Ascending aorta (tissue), 2 donors: ENCODE measurements at regions not wholly inside any gene's neighbourhood (a gene's known extent, or its start where the extent isn't known, plus 50 kb on each side); places are given as distances from the start of the nearest gene placed in this dataset.

Experiments
- DNase-seq, 2 donors: peaks; one replicate each; pipeline ENCODE4 v3.0.0-alpha.2; 2019; ENCODE audit warnings: low spot score in 2 of 2
- H3K27ac ChIP-seq, 2 donors: fragments of 200-600 bp; sonication (generic); one replicate each; pipeline ENCODE4 v1.5.1; 2016 to 2017; ENCODE audit warnings: mild to moderate bottlenecking in 1 of 2
- H3K27me3 ChIP-seq: fragments of 200-600 bp; sonication (generic); one replicate; pipeline ENCODE4 v1.5.1; 2017
- H3K36me3 ChIP-seq, 2 donors: fragments of 200-600 bp; sonication (generic); one replicate each; pipeline ENCODE4 v1.5.1; 2016
- H3K4me1 ChIP-seq, 2 donors: fragments of 200-600 bp; sonication (generic); one replicate each; pipeline ENCODE4 v1.5.1; 2016 to 2017; ENCODE audit warnings: mild to moderate bottlenecking in 1 of 2
- H3K4me3 ChIP-seq, 2 donors: fragments of 200-600 bp; sonication (generic); one replicate each; pipeline ENCODE4 v1.5.1; 2016 to 2017; ENCODE audit warnings: mild to moderate bottlenecking in 1 of 2
- H3K9me3 ChIP-seq, 2 donors: fragments of 200-600 bp; sonication (generic); one replicate each; pipeline ENCODE4 v1.5.1; 2016
- CTCF ChIP-seq, 3 experiments: fragments of 200-600 bp in 2 of 3; fragments of 450-650 bp in 1 of 3; sonication (generic) in 2 of 3; IDR thresholded peaks; one replicate each; pipeline ENCODE4 v1.5.1; 2016 to 2019; ENCODE audit warnings: antibody characterized with exemption in 3 of 3, mild to moderate bottlenecking in 1 of 3, moderate library complexity in 1 of 3
- intact Hi-C: fragments of 100-400 bp; cut with DNase I; formaldehyde crosslinking; loops from one replicate; pipeline ENCODE4 v1.15.1; 2023

GRCh38 chr5:174829511-174829864 is 105.1 kb downstream of the MSX2 start:
- no peak for DNase-seq
- Histone ChIP-seq H3K27ac (no peak overlapping the region), H3K4me3 (no peak overlapping the region), H3K36me3 (no peaks in the 10 kb centered on the region), H3K9me3 (no peaks in the 10 kb centered on the region), H3K4me1 (no peaks in the 10 kb centered on the region), H3K27me3 (no peaks in the 10 kb centered on the region)
- intact Hi-C loops, result no loop called here
- TF ChIP-seq CTCF (IDR thresholded peaks at IDR 0.05), result no peak

GRCh38 chr5:174828804-174829510 is 104.6 kb downstream of the MSX2 start:
- Histone ChIP-seq H3K9me3 (no peaks in the 10 kb centered on the region), H3K4me1 (no peaks in the 10 kb centered on the region), H3K27me3 (no peaks in the 10 kb centered on the region), H3K4me3 (no peak overlapping the region), H3K36me3 (no peaks in the 10 kb centered on the region), H3K27ac (no peak overlapping the region)
- no peak for DNase-seq
- TF ChIP-seq CTCF (IDR thresholded peaks at IDR 0.05), result no peak
- intact Hi-C loops, result no loop called here

- no peaks in the 10 kb centered on the region for H3K4me1 ChIP-seq
- no peaks in the 10 kb centered on the region for H3K36me3 ChIP-seq
- DNase-seq, result no peak
- TF ChIP-seq CTCF (IDR thresholded peaks at IDR 0.05), result no peak
- H3K9me3 ChIP-seq, result no peaks in the 10 kb centered on the region
- H3K27me3 ChIP-seq, result no peaks in the 10 kb centered on the region
- H3K27ac ChIP-seq, result no peak overlapping the region
- no peak overlapping the region for H3K4me3 ChIP-seq
- intact Hi-C loops, result no loop called here
Observed at GRCh38 chr5:174827558-174827957, 103.2 kb downstream of the MSX2 start.

GRCh38 chr5:174825587-174825986 is 101.2 kb downstream of the MSX2 start:
- Histone ChIP-seq H3K36me3 (no peaks in the 10 kb centered on the region), H3K27ac (no peak overlapping the region), H3K4me3 (no peak overlapping the region), H3K4me1 (no peaks in the 10 kb centered on the region), H3K27me3 (no peaks in the 10 kb centered on the region), H3K9me3 (no peaks in the 10 kb centered on the region)
- intact Hi-C loops, result no loop called here
- DNase-seq, result no peak
- no peak for TF ChIP-seq CTCF (IDR thresholded peaks at IDR 0.05)

- intact Hi-C loops, result no loop called here
- no peak for TF ChIP-seq CTCF (IDR thresholded peaks at IDR 0.05)
- DNase-seq, result no peak
Observed at GRCh38 chr5:174818430-174818829, 94.0 kb downstream of the MSX2 start.

GRCh38 chr5:174817610-174818009 is 93.2 kb downstream of the MSX2 start:
- no peak overlapping the region for H3K4me3 ChIP-seq
- intact Hi-C loops, result no loop called here
- TF ChIP-seq CTCF (IDR thresholded peaks at IDR 0.05), result no peak
- H3K36me3 ChIP-seq, result no peaks in the 10 kb centered on the region
- H3K27ac ChIP-seq, result no peak overlapping the region
- no peaks in the 10 kb centered on the region for H3K4me1 ChIP-seq
- no peaks in the 10 kb centered on the region for H3K27me3 ChIP-seq
- DNase-seq, result no peak
- H3K9me3 ChIP-seq, result peaks cover 2 to 7% of the 10 kb centered on the region in 2 donors

More at GRCh38 chr5:174818430-174818829, 94.0 kb downstream of the MSX2 start:
- H3K27me3 ChIP-seq, result no peaks in the 10 kb centered on the region
- H3K4me3 ChIP-seq, result no peak overlapping the region
- H3K36me3 ChIP-seq, result no peaks in the 10 kb centered on the region
- H3K4me1 ChIP-seq, result no peaks in the 10 kb centered on the region
- H3K9me3 ChIP-seq, result peaks cover 2 to 7% of the 10 kb centered on the region in 2 donors
- no peak overlapping the region for H3K27ac ChIP-seq
